ENCODE measurements at regions not wholly inside any gene's neighbourhood (a gene's known extent, or its start where the extent isn't known, plus 50 kb on each side); places are given as distances from the start of the nearest gene placed in this dataset.

DNA sequence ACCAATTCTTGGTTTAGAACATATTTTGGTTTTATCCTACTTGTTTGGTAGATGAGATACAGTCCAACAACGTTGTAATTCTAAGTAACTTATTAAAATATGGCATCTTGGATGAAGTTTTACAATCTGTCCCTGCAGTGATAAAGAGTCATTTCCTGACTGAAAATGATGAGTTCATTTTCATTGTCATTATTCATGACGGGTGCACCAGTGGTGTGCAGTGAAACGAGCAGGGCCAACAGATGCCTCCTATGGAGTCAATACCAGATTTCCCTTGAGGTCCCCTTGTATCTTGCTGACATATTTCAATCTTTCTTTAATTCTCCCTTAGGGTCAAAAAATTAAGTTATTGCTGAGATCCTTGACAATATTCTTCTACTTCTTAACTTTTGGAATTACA, 438.5 kb downstream of the LRIG3 start:
- ATAC-seq (no peak), DNase-seq (no peak)
- H3K4me3 Mint-ChIP-seq: no peak overlapping the region
- H3K27me3 Mint-ChIP-seq: no peaks in the 10 kb centered on the region
- no peak overlapping the region for H3K27ac Mint-ChIP-seq
- no peaks in the 10 kb centered on the region for H3K4me1 Mint-ChIP-seq
- H3K9me3 Mint-ChIP-seq: peaks cover 4% of the 10 kb centered on the region
- H3K36me3 Mint-ChIP-seq (ENCODE audit: low read depth): no peaks in the 10 kb centered on the region

DNA sequence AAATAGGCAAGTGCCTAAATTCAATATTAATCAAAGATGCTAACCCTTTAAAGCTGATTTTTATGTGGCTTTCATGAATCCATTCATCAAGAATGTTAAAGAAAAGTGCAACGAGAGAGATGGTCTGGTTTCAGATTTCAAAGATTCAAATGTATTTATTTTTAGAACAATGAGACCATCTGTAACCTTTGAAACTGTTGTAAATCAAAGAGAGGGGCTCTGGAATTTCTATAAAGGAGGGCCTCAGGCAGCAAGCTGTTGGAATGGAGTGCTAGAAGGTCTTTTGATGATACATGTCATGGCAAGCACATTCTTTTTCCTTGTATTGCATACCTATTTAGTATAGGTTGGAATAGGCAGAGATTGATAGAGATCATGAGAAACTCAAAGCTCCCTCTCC, 433.0 kb downstream of the LRIG3 start:
- H3K27ac Mint-ChIP-seq: no peak overlapping the region
- no peak for DNase-seq
- H3K4me1 Mint-ChIP-seq: no peaks in the 10 kb centered on the region
- no peak for ATAC-seq
- H3K36me3 Mint-ChIP-seq (ENCODE audit: low read depth): no peaks in the 10 kb centered on the region
- H3K9me3 Mint-ChIP-seq: no peaks in the 10 kb centered on the region
- H3K4me3 Mint-ChIP-seq: no peak overlapping the region
- no peaks in the 10 kb centered on the region for H3K27me3 Mint-ChIP-seq

GRCh38 chr12:58487678-58488161, 432.6 kb downstream of the LRIG3 start:
- Mint-ChIP-seq H3K36me3 (ENCODE audit: low read depth) (no peaks in the 10 kb centered on the region), H3K27ac (no peak overlapping the region), H3K9me3 (no peaks in the 10 kb centered on the region), H3K4me1 (no peaks in the 10 kb centered on the region), H3K4me3 (no peak overlapping the region), H3K27me3 (no peaks in the 10 kb centered on the region)
- DNase-seq (no peak), ATAC-seq (no peak)

DNA sequence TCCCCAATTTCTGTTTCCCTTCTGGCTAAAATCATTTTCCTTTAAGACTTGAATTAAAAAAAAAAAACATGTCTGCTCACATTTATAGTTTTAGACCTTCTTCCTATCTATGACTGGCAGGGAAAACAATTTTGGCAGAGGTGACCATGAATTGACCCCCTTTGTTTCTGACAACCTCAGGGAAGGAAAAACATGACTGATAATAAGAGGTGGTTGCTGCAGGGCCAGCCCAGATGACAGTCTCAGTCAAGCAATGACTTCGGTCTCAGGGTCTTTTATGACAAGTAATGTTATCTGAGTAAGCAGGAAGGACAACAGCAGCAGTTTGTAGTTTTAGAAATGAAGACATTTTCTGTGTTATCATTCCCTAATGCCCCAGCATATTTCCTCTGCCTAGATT, 430.9 kb downstream of the LRIG3 start:
- no peaks in the 10 kb centered on the region for H3K27me3 Mint-ChIP-seq
- H3K4me1 Mint-ChIP-seq: no peaks in the 10 kb centered on the region
- ATAC-seq (no peak), DNase-seq (no peak)
- H3K27ac Mint-ChIP-seq: no peak overlapping the region
- H3K36me3 Mint-ChIP-seq (ENCODE audit: low read depth): no peaks in the 10 kb centered on the region
- H3K9me3 Mint-ChIP-seq: no peaks in the 10 kb centered on the region
- H3K4me3 Mint-ChIP-seq: no peak overlapping the region

DNA sequence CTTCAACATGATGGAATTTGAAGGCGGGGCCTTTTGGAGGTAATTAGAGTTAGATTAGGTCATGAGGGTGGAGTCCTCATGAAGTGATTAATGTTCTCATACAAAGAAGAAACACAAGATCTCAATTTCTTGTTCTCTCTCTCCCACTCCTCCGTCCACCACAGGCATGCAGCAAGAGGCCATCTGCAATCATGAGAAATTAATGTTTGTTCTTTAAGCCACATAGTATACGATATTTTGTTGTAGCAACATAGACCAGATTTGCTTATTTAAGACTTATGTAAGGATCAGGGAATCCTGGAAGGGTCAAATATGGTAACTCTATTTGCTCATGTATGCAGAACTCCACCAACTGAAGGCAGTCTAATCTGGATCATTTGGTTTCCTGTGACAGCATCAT, 429.0 kb downstream of the LRIG3 start:
- Mint-ChIP-seq H3K4me1 (no peaks in the 10 kb centered on the region), H3K27ac (no peak overlapping the region), H3K36me3 (ENCODE audit: low read depth) (no peaks in the 10 kb centered on the region), H3K9me3 (no peaks in the 10 kb centered on the region), H3K27me3 (no peaks in the 10 kb centered on the region), H3K4me3 (no peak overlapping the region)
- DNase-seq (no peak), ATAC-seq (no peak)

- ATAC-seq (no peak), DNase-seq (no peak)
- H3K4me1 Mint-ChIP-seq: no peaks in the 10 kb centered on the region
- no peaks in the 10 kb centered on the region for H3K36me3 Mint-ChIP-seq (ENCODE audit: low read depth)
- no peaks in the 10 kb centered on the region for H3K27me3 Mint-ChIP-seq
- no peak overlapping the region for H3K27ac Mint-ChIP-seq
- H3K9me3 Mint-ChIP-seq: peaks cover 3% of the 10 kb centered on the region
- no peak overlapping the region for H3K4me3 Mint-ChIP-seq
These were observed 423.7 kb downstream of the LRIG3 start for GRCh38 chr12:58496411-58497190.

DNA sequence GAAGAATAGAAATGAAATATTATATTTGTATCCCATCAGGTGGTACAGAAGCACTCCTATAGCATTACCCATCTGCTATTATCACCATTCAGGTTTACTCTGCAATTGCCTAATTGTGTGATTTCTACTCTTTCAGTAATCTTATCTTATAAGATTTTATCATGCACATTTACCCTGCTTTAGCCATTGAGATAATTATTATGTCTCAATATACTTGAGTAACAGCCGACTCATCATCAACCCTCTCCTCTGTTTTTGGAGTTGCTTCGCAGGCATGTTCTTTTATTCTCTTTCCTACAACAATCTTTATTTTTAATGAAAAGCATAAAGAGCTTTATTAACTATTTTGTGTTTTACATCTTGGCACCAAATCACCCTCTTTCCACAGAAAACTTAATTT, 419.9 kb downstream of the LRIG3 start:
- H3K4me3 Mint-ChIP-seq: no peak overlapping the region
- DNase-seq (no peak), ATAC-seq (no peak)
- no peaks in the 10 kb centered on the region for H3K36me3 Mint-ChIP-seq (ENCODE audit: low read depth)
- no peaks in the 10 kb centered on the region for H3K4me1 Mint-ChIP-seq
- H3K27me3 Mint-ChIP-seq: no peaks in the 10 kb centered on the region
- peaks cover 3% of the 10 kb centered on the region for H3K9me3 Mint-ChIP-seq
- H3K27ac Mint-ChIP-seq: no peak overlapping the region

DNA sequence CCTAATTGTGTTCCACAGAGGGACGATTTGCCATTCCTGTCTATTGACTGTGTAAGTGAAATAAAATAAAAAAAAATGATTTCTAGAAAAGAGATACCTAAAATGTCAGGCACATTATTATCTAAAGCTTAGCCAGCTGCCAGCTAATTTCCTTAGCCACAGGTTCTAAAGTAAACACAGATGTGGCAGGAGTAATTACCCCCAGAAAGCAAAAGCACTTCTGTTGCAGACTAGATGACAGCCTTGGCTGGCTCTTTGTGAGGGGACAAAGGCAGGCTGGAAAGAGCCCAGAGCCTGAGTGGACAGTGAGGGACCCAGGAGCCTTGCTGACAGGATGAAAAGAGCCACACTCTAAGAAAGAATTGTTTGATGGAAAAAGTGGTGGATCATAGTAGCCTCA, 418.1 kb downstream of the LRIG3 start:
- no peak for ATAC-seq
- Mint-ChIP-seq H3K36me3 (ENCODE audit: low read depth) (no peaks in the 10 kb centered on the region), H3K4me1 (no peaks in the 10 kb centered on the region), H3K27me3 (no peaks in the 10 kb centered on the region), H3K27ac (no peak overlapping the region), H3K4me3 (no peak overlapping the region), H3K9me3 (no peaks in the 10 kb centered on the region)
- DNase-seq: no peak

DNA sequence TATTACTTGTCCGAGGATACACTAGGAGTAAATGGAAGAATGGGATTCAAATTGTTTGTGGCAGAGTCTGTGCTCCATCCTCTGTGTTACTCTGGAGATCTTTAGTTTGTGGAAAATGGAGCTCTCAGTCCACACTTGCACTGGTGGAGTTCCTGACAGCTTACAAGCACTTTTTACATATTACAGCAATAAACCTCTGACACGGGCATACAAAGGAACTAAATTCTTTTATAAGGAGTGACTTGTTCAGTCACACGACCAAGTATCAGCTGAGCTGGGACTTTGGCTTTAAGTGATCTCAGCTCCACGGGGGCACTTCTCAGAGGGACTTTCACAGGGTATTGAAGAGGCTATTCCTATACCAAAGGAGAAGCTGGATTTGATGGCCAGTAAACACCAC, 417.5 kb downstream of the LRIG3 start:
- Mint-ChIP-seq H3K27ac (no peak overlapping the region), H3K4me1 (no peaks in the 10 kb centered on the region), H3K9me3 (no peaks in the 10 kb centered on the region), H3K4me3 (no peak overlapping the region), H3K36me3 (ENCODE audit: low read depth) (no peaks in the 10 kb centered on the region), H3K27me3 (no peaks in the 10 kb centered on the region)
- DNase-seq (no peak), ATAC-seq (no peak)

GRCh38 chr12:58503731-58504130, 416.6 kb downstream of the LRIG3 start:
- no peak overlapping the region for H3K27ac Mint-ChIP-seq
- no peaks in the 10 kb centered on the region for H3K4me1 Mint-ChIP-seq
- ATAC-seq (no peak), DNase-seq (no peak)
- no peaks in the 10 kb centered on the region for H3K27me3 Mint-ChIP-seq
- H3K36me3 Mint-ChIP-seq (ENCODE audit: low read depth): no peaks in the 10 kb centered on the region
- H3K9me3 Mint-ChIP-seq: peaks cover 5% of the 10 kb centered on the region
- no peak overlapping the region for H3K4me3 Mint-ChIP-seq

- Mint-ChIP-seq H3K27ac (no peak overlapping the region), H3K36me3 (ENCODE audit: low read depth) (no peaks in the 10 kb centered on the region), H3K4me3 (no peak overlapping the region)
These were observed 416.0 kb downstream of the LRIG3 start for GRCh38 chr12:58504143-58504938.

DNA sequence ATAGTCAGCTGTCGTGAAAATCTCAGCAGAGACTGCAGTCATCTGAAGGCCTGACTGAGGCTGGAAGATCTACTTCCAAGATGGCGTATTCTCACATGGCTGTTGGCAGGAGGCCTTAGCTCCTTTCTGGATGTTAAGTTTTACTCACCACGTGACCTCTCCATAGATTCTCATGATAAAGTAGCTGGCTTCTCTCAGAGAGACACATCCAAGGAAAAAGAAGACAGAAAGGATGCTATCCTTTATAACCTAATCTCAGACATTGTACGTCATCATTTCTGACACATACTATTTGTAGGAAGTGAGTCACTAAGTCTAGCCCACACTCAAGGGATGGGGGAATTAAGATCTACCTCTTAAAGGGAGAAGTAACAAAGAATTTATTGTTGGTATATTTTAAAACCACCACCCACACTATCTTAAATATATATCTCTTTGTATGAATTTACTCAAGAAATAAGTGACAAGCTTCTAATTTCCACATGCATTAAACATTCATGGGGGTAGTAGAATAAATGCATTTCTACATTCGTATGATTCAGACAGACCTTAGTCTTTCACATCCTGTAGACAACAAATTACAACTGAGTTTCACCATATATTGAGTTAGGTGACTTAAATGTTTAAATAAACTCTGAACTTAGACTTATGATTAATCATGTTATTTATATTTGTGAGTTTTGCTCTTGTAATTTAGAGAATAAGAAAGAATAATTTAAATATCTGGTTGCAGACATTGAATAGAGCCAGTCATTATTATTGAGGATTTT, 411.0 kb downstream of the LRIG3 start:
- Mint-ChIP-seq H3K36me3 (ENCODE audit: low read depth) (no peaks in the 10 kb centered on the region), H3K9me3 (peaks cover 17% of the 10 kb centered on the region), H3K4me3 (no peak overlapping the region), H3K27ac (no peak overlapping the region), H3K27me3 (no peaks in the 10 kb centered on the region), H3K4me1 (no peaks in the 10 kb centered on the region)
- ATAC-seq (no peak), DNase-seq (no peak)

More at GRCh38 chr12:58504143-58504938, 416.0 kb downstream of the LRIG3 start:
- no peak for DNase-seq
- ATAC-seq: no peak
- H3K27me3 Mint-ChIP-seq: no peaks in the 10 kb centered on the region
- peaks cover 5% of the 10 kb centered on the region for H3K9me3 Mint-ChIP-seq
- no peaks in the 10 kb centered on the region for H3K4me1 Mint-ChIP-seq

- H3K4me1 Mint-ChIP-seq: no peaks in the 10 kb centered on the region
- H3K36me3 Mint-ChIP-seq (ENCODE audit: low read depth): no peaks in the 10 kb centered on the region
- peaks cover 25% of the 10 kb centered on the region for H3K9me3 Mint-ChIP-seq
- H3K4me3 Mint-ChIP-seq: no peak overlapping the region
- no peak for DNase-seq
- no peak for ATAC-seq
- no peaks in the 10 kb centered on the region for H3K27me3 Mint-ChIP-seq
- H3K27ac Mint-ChIP-seq: no peak overlapping the region
These were observed 406.9 kb downstream of the LRIG3 start for GRCh38 chr12:58513301-58513834.

DNA sequence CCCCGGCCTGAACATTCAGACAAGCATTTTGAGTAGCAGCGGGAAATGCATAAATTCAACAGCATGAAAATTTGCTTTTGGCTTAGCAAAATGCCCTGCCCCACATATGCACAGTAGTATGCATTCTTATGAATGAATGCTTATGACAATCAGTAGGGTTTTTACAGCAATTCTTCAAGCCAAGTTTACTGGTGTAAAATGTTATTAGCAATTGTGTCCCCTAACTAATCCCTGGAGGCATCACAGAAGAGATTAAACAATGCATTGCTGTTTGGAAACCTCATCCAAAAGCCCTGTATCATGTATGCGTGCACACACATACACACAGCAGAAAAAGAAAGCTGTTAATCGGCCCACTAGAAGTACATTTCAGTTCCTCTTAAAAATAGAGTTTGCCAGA, 406.5 kb downstream of the LRIG3 start:
- H3K36me3 Mint-ChIP-seq (ENCODE audit: low read depth): no peaks in the 10 kb centered on the region
- peaks cover 29% of the 10 kb centered on the region for H3K9me3 Mint-ChIP-seq
- no peaks in the 10 kb centered on the region for H3K4me1 Mint-ChIP-seq

More for the DNA sequence above, 406.5 kb downstream of the LRIG3 start:
- H3K27ac Mint-ChIP-seq: no peak overlapping the region
- H3K27me3 Mint-ChIP-seq: no peaks in the 10 kb centered on the region
- H3K4me3 Mint-ChIP-seq: no peak overlapping the region
- ATAC-seq: no peak
- DNase-seq: no peak

Measured in activated naive CD8-positive, alpha-beta T cell treated with anti-CD3 and anti-CD28 coated beads, Interleukin-2, amount 50 U/mL, for 24 hours (primary cell).